ENCODE measurements at regions not wholly inside any gene's neighbourhood (a gene's known extent, or its start where the extent isn't known, plus 50 kb on each side); places are given as distances from the start of the nearest gene placed in this dataset.
"Not testable (repeated sequence)": the region's sequence is repeated elsewhere in the genome, so short reads cannot be mapped to it uniquely, and the experiment has no call there.

DNA sequence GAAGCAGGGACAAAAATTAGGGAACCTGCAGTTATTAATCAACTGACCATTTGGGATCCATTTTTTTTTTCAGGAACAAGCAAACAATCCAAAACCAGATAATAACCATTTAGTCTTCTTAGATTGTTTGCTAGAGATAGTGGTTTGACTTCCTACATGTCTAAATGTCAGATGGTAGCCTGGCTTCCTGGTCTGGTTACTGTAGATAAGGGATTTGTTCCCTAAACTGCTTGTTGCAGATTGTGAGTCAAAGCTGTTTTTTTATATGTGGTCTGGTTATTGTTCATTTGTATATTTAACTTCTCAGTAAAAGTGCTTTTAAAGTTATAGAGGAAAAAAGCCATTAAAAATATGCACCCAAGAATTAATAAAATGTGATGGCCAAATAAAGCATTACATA is 921.0 kb downstream of the PRIM2 start:
- RAD21 ChIA-PET (ENCODE audit: low non-redundant PET in 1 of 2, low total read pairs in 2 of 2, uncharacterized antibody in 2 of 2, unreplicated experiment in 2 of 2); H3K27ac ChIP-seq (ENCODE audit: low read depth, low read length); H3K79me2 ChIP-seq (ENCODE audit: insufficient read depth, low read length); H3K4me3 ChIP-seq (replicated peaks in 1 of 2; ENCODE audit: low read depth in 1 of 2, low read length in 2 of 2); CTCF ChIA-PET; H3K9me2 ChIP-seq (ENCODE audit: insufficient read depth); H3K9me3 ChIP-seq (ENCODE audit: control insufficient read depth in 1 of 2, insufficient read depth in 1 of 2, low read depth in 1 of 2, low read length in 2 of 2); BruUV-seq (replicated peaks); H2AFZ ChIP-seq (ENCODE audit: low read depth, low read length, poor library complexity, severe bottlenecking); H3K9ac ChIP-seq (ENCODE audit: low read length); H3K27me3 ChIP-seq (ENCODE audit: insufficient read depth, low read length); intact Hi-C loops (cut with micrococcal nuclease); ATAC-seq; H3K4me2 ChIP-seq (ENCODE audit: low read length); DNase-seq (ENCODE audit: low read depth, low spot score); H3K36me3 ChIP-seq (ENCODE audit: control insufficient read depth in 1 of 2, insufficient read depth in 2 of 2, low read length in 2 of 2); H4K20me1 ChIP-seq (ENCODE audit: insufficient read depth); H3K4me1 ChIP-seq (ENCODE audit: control insufficient read depth in 1 of 2, insufficient read depth in 2 of 2, low read length in 2 of 2); POLR2A ChIA-PET: not testable (repeated sequence)

DNA sequence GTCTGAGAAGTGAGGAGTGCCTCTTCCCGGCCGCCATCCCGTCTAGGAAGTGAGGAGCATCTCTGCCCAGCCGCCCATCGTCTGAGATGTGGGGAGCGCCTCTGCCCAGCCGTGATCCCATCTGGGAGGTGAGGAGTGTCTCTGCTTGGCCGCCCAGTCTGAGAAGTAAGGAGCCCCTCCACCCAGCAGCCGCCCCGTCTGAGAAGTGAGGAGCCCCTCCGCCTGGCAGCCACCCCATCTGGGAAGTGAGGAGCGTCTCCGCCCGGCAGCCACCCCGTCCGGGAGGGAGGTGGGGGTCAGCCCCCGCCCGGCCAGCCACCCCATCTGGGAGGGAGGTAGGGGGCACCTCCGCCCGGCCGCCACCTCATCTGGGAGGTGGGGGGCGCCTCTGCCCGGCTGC is 940.2 kb downstream of the PRIM2 start:
- H2AFZ ChIP-seq (ENCODE audit: low read depth, low read length, poor library complexity, severe bottlenecking); H3K9me2 ChIP-seq (ENCODE audit: insufficient read depth); BruUV-seq (replicated peaks); H3K4me3 ChIP-seq (replicated peaks in 1 of 2; ENCODE audit: low read depth in 1 of 2, low read length in 2 of 2); H3K4me1 ChIP-seq (ENCODE audit: control insufficient read depth in 1 of 2, insufficient read depth in 2 of 2, low read length in 2 of 2); RAD21 ChIA-PET (ENCODE audit: low non-redundant PET in 1 of 2, low total read pairs in 2 of 2, uncharacterized antibody in 2 of 2, unreplicated experiment in 2 of 2); H4K20me1 ChIP-seq (ENCODE audit: insufficient read depth); H3K9me3 ChIP-seq (ENCODE audit: control insufficient read depth in 1 of 2, insufficient read depth in 1 of 2, low read depth in 1 of 2, low read length in 2 of 2); POLR2A ChIA-PET; H3K4me2 ChIP-seq (ENCODE audit: low read length); ATAC-seq; CTCF ChIA-PET; H3K27ac ChIP-seq (ENCODE audit: low read depth, low read length); intact Hi-C loops (cut with micrococcal nuclease); H3K36me3 ChIP-seq (ENCODE audit: control insufficient read depth in 1 of 2, insufficient read depth in 2 of 2, low read length in 2 of 2); H3K79me2 ChIP-seq (ENCODE audit: insufficient read depth, low read length); H3K9ac ChIP-seq (ENCODE audit: low read length); DNase-seq (ENCODE audit: low read depth, low spot score); H3K27me3 ChIP-seq (ENCODE audit: insufficient read depth, low read length): not testable (repeated sequence)

DNA sequence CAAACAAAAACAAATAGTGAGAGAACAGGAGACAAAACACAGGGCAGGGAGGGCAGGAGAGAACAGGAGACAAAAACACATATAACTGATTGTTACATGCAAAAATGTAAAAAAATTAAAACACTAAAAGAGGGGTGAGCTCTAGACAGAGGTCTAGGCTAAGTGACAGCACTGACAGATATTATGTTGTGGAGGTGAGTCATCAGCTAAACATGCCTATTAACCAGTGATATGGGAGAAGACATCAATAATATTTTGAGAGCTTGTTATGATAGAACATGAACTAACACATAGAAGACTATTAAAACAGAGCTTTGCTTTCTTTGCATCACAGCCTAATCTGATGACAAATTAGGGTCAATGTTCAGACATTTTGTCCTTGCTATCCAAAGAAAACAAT is 972.7 kb downstream of the PRIM2 start:
- intact Hi-C loops (cut with micrococcal nuclease) = no loop called here
- CTCF ChIA-PET = no interaction called here
- DNase-seq (ENCODE audit: low read depth, low spot score) = no peak
- ATAC-seq = no peak
- Histone ChIP-seq H3K79me2 (ENCODE audit: insufficient read depth, low read length) (no peaks in the 10 kb centered on the region), H3K9me3 (ENCODE audit: control insufficient read depth in 1 of 2, insufficient read depth in 1 of 2, low read depth in 1 of 2, low read length in 2 of 2) (no peaks in the 10 kb centered on the region), H3K36me3 (ENCODE audit: control insufficient read depth in 1 of 2, insufficient read depth in 2 of 2, low read length in 2 of 2) (no peaks in the 10 kb centered on the region), H3K27me3 (ENCODE audit: insufficient read depth, low read length) (no peaks in the 10 kb centered on the region), H3K4me1 (ENCODE audit: control insufficient read depth in 1 of 2, insufficient read depth in 2 of 2, low read length in 2 of 2) (no peaks in the 10 kb centered on the region), H3K27ac (ENCODE audit: low read depth, low read length) (no peak overlapping the region), H3K9me2 (ENCODE audit: insufficient read depth) (no peaks in the 10 kb centered on the region), H2AFZ (ENCODE audit: low read depth, low read length, poor library complexity, severe bottlenecking) (no peak overlapping the region), H3K4me3 (replicated peaks in 1 of 2; ENCODE audit: low read depth in 1 of 2, low read length in 2 of 2) (no peak overlapping the region), H3K9ac (ENCODE audit: low read length) (no peak overlapping the region), H4K20me1 (ENCODE audit: insufficient read depth) (no peaks in the 10 kb centered on the region), H3K4me2 (ENCODE audit: low read length) (no peak overlapping the region)
- POLR2A ChIA-PET = no interaction called here
- no TSS peak for BruUV-seq (replicated peaks)
- RAD21 ChIA-PET (ENCODE audit: low non-redundant PET in 1 of 2, low total read pairs in 2 of 2, uncharacterized antibody in 2 of 2, unreplicated experiment in 2 of 2) = no interaction called here
- TF ChIP-seq CEBPB (IDR thresholded peaks at IDR 0.05; ENCODE audit: low read depth) (no peak), POLR2A (IDR thresholded peaks at IDR 0.05; ENCODE audit: borderline replicate concordance, extremely low read depth, insufficient read depth, insufficient read length) (no peak), YY1 (IDR thresholded peaks at IDR 0.05; ENCODE audit: extremely low read depth, insufficient replicate concordance, low read depth, low read length) (no peak), ELF1 (IDR thresholded peaks at IDR 0.05; ENCODE audit: borderline replicate concordance, low read depth) (no peak), EGR1 (IDR thresholded peaks at IDR 0.05; ENCODE audit: low read depth) (no peak), ZNF274 (IDR thresholded peaks at IDR 0.05; ENCODE audit: low read depth, low read length) (no peak), EZH2 (IDR thresholded peaks at IDR 0.05) (no peak), ZFX (IDR thresholded peaks at IDR 0.05) (no peak), SP1 (IDR thresholded peaks at IDR 0.05; ENCODE audit: low read depth) (no peak)
- TF ChIP-seq, protein P1, sequence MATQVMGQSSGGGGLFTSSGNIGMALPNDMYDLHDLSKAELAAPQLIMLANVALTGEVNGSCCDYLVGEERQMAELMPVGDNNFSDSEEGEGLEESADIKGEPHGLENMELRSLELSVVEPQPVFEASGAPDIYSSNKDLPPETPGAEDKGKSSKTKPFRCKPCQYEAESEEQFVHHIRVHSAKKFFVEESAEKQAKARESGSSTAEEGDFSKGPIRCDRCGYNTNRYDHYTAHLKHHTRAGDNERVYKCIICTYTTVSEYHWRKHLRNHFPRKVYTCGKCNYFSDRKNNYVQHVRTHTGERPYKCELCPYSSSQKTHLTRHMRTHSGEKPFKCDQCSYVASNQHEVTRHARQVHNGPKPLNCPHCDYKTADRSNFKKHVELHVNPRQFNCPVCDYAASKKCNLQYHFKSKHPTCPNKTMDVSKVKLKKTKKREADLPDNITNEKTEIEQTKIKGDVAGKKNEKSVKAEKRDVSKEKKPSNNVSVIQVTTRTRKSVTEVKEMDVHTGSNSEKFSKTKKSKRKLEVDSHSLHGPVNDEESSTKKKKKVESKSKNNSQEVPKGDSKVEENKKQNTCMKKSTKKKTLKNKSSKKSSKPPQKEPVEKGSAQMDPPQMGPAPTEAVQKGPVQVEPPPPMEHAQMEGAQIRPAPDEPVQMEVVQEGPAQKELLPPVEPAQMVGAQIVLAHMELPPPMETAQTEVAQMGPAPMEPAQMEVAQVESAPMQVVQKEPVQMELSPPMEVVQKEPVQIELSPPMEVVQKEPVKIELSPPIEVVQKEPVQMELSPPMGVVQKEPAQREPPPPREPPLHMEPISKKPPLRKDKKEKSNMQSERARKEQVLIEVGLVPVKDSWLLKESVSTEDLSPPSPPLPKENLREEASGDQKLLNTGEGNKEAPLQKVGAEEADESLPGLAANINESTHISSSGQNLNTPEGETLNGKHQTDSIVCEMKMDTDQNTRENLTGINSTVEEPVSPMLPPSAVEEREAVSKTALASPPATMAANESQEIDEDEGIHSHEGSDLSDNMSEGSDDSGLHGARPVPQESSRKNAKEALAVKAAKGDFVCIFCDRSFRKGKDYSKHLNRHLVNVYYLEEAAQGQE (IDR thresholded peaks at IDR 0.05; ENCODE audit: low read depth) = no peak
